DOHH2 (cell line): ENCODE measurements at regions not wholly inside any gene's neighbourhood (a gene's known extent, or its start where the extent isn't known, plus 50 kb on each side); places are given as distances from the start of the nearest gene placed in this dataset.

Source experiments
- CTCF ChIP-seq: fragments of 200-600 bp; sonication (generic); IDR thresholded peaks from one replicate; pipeline ENCODE4 v1.5.1; 2014; ENCODE audit warnings: antibody characterized with exemption, mild to moderate bottlenecking, low read depth, low read length; ENCODE audit not compliant: poor library complexity, severe bottlenecking
- EZH2phosphoT487 ChIP-seq: fragments of 200-600 bp; sonication (generic); IDR thresholded peaks from 2 replicates; pipeline ENCODE4 v1.6.1; 2017; ENCODE audit warnings: borderline replicate concordance, mild to moderate bottlenecking, antibody characterized with exemption, low read length, moderate library complexity, mixed read lengths

GRCh38 chr11:15780837-15781236 is 575.5 kb downstream of the SOX6 start:
- TF ChIP-seq CTCF (no peak), EZH2phosphoT487 (no peak)
